NCI-H226 (cell line): ENCODE measurements at regions not wholly inside any gene's neighbourhood (a gene's known extent, or its start where the extent isn't known, plus 50 kb on each side); places are given as distances from the start of the nearest gene placed in this dataset.

Source experiments
- DNase-seq: peaks from one replicate; pipeline ENCODE4 v3.0.0-alpha.2; 2015

- no peak for DNase-seq
These were observed 219.6 kb upstream of the RORB start for GRCh38 chr9:74277532-74277931.

GRCh38 chr9:74281674-74282073, 215.5 kb upstream of the RORB start:
- DNase-seq = no peak

- DNase-seq = no peak
These were observed 214.4 kb upstream of the RORB start for GRCh38 chr9:74282526-74283253.

GRCh38 chr9:74284581-74285450, 212.3 kb upstream of the RORB start:
- no peak for DNase-seq

GRCh38 chr9:74293479-74293878, 203.7 kb upstream of the RORB start:
- no peak for DNase-seq

- no peak for DNase-seq
These were observed 193.2 kb upstream of the RORB start for GRCh38 chr9:74303945-74304344.

- DNase-seq = no peak
These were observed 192.5 kb upstream of the RORB start for GRCh38 chr9:74304598-74304997.

- no peak for DNase-seq
These were observed 187.5 kb upstream of the RORB start for GRCh38 chr9:74309654-74310053.

- no peak for DNase-seq
These were observed 179.9 kb upstream of the RORB start for GRCh38 chr9:74317235-74317634.

- no peak for DNase-seq
These were observed 175.7 kb upstream of the RORB start for GRCh38 chr9:74321396-74321795.

- DNase-seq = no peak
These were observed 174.3 kb upstream of the RORB start for GRCh38 chr9:74322661-74323314.

GRCh38 chr9:74330487-74331214, 166.5 kb upstream of the RORB start:
- no peak for DNase-seq

- DNase-seq = no peak
These were observed 165.5 kb upstream of the RORB start for GRCh38 chr9:74331607-74332006.

- DNase-seq = no peak
These were observed 163.6 kb upstream of the RORB start for GRCh38 chr9:74333384-74334032.

- DNase-seq = no peak
These were observed 162.9 kb upstream of the RORB start for GRCh38 chr9:74334271-74334670.

GRCh38 chr9:74336161-74336560, 161.0 kb upstream of the RORB start:
- DNase-seq = peak; percentile 23

GRCh38 chr9:74348777-74349176, 148.4 kb upstream of the RORB start:
- no peak for DNase-seq

GRCh38 chr9:74355107-74355506, 142.0 kb upstream of the RORB start:
- DNase-seq = no peak

- DNase-seq = no peak
These were observed 139.6 kb upstream of the RORB start for GRCh38 chr9:74357577-74357976.

- DNase-seq = no peak
These were observed 138.2 kb upstream of the RORB start for GRCh38 chr9:74358959-74359358.

GRCh38 chr9:74361508-74361907, 135.6 kb upstream of the RORB start:
- DNase-seq = no peak

- no peak for DNase-seq
These were observed 134.7 kb upstream of the RORB start for GRCh38 chr9:74362423-74362822.

GRCh38 chr9:74366111-74366510, 131.0 kb upstream of the RORB start:
- DNase-seq = peak; percentile 81
